H9 (cell line): ENCODE measurements at regions not wholly inside any gene's neighbourhood (a gene's known extent, or its start where the extent isn't known, plus 50 kb on each side); places are given as distances from the start of the nearest gene placed in this dataset.

Source experiments
- DNase-seq: peaks from one replicate; pipeline ENCODE4 v3.0.0-alpha.2; 2017
- H2AFZ ChIP-seq: one replicate; pipeline ENCODE4 v1.6.1; 2013; ENCODE audit warnings: mild to moderate bottlenecking, low read length, control low read depth, moderate library complexity
- H2AK5ac ChIP-seq: 2 replicates; pipeline ENCODE4 v1.6.1; 2013; ENCODE audit warnings: low read length, control low read depth, mixed read lengths; ENCODE audit not compliant: insufficient read length
- H2BK120ac ChIP-seq: one replicate; pipeline ENCODE4 v1.6.1; 2013; ENCODE audit warnings: low read depth, mild to moderate bottlenecking, low read length, control low read depth, inconsistent platforms; ENCODE audit not compliant: poor library complexity, severe bottlenecking
- H2BK12ac ChIP-seq: 2 replicates; pipeline ENCODE4 v1.6.1; 2013; ENCODE audit warnings: low read length, control low read depth, mixed read lengths, low read depth; ENCODE audit not compliant: insufficient read length
- H2BK15ac ChIP-seq: 2 replicates; pipeline ENCODE4 v1.6.1; 2013; ENCODE audit warnings: low read depth, low read length, control low read depth
- H2BK20ac ChIP-seq: one replicate; pipeline ENCODE4 v1.6.1; 2013; ENCODE audit warnings: low read depth, mild to moderate bottlenecking, low read length, control low read depth, inconsistent platforms; ENCODE audit not compliant: poor library complexity, severe bottlenecking
- H2BK5ac ChIP-seq: 2 replicates; pipeline ENCODE4 v1.6.1; 2013; ENCODE audit warnings: low read length, control low read depth, mixed read lengths; ENCODE audit not compliant: insufficient read length
- H3K14ac ChIP-seq: 2 replicates; pipeline ENCODE4 v1.6.1; 2013; ENCODE audit warnings: low read length, control low read depth; ENCODE audit not compliant: insufficient read depth
- H3K18ac ChIP-seq: 2 replicates; pipeline ENCODE4 v1.6.1; 2013; ENCODE audit warnings: low read depth, mild to moderate bottlenecking, mixed read lengths, low read length, control low read depth; ENCODE audit not compliant: insufficient read length
- H3K23ac ChIP-seq: 2 replicates; pipeline ENCODE4 v1.6.1; 2013; ENCODE audit warnings: low read length, control low read depth, mixed read lengths, low read depth; ENCODE audit not compliant: insufficient read length
- H3K23me2 ChIP-seq: 2 replicates; pipeline ENCODE4 v1.6.1; 2013; ENCODE audit warnings: low read depth, mild to moderate bottlenecking, mixed read lengths, low read length, control low read depth; ENCODE audit not compliant: insufficient read length, poor library complexity, severe bottlenecking
- H3K27ac ChIP-seq: 2 replicates; pipeline ENCODE4 v1.5.1; 2013; ENCODE audit warnings: low read length, control low read depth, mixed read lengths, low read depth; ENCODE audit not compliant: insufficient read length
- H3K27me3 ChIP-seq: 2 replicates; pipeline ENCODE4 v1.6.1; 2013; ENCODE audit warnings: low read length, control low read depth, inconsistent platforms; ENCODE audit not compliant: insufficient read depth
- H3K4ac ChIP-seq: 2 replicates; pipeline ENCODE4 v1.6.1; 2013; ENCODE audit warnings: low read depth, mild to moderate bottlenecking, control low read depth, inconsistent platforms, low read length, moderate library complexity
- H3K4me1 ChIP-seq: 2 replicates; pipeline ENCODE4 v1.6.1; 2013; ENCODE audit warnings: low read length, control low read depth, inconsistent platforms; ENCODE audit not compliant: insufficient read depth
- H3K4me2 ChIP-seq: 2 replicates; pipeline ENCODE4 v1.6.1; 2013; ENCODE audit warnings: low read length, control low read depth, mixed read lengths; ENCODE audit not compliant: insufficient read length, insufficient read depth
- H3K56ac ChIP-seq: 2 replicates; pipeline ENCODE4 v1.6.1; 2013; ENCODE audit warnings: low read depth, mild to moderate bottlenecking, mixed read lengths, low read length, control low read depth; ENCODE audit not compliant: insufficient read length
- H3K79me1 ChIP-seq: 2 replicates; pipeline ENCODE4 v1.6.1; 2013; ENCODE audit warnings: low read depth, mild to moderate bottlenecking, moderate library complexity, low read length, control low read depth, inconsistent platforms; ENCODE audit not compliant: insufficient read depth, poor library complexity, severe bottlenecking
- H3K79me2 ChIP-seq: 2 replicates; pipeline ENCODE4 v1.6.1; 2013; ENCODE audit warnings: low read length, control low read depth, inconsistent platforms; ENCODE audit not compliant: insufficient read depth
- H3K9ac ChIP-seq: 2 replicates; pipeline ENCODE4 v1.6.1; 2013; ENCODE audit warnings: low read length, control low read depth, mixed read lengths; ENCODE audit not compliant: insufficient read length; ENCODE audit errors: extremely low read depth
- H3K9me3 ChIP-seq: one replicate; pipeline ENCODE4 v1.6.1; 2013; ENCODE audit warnings: low read depth, low read length, inconsistent platforms; ENCODE audit not compliant: control insufficient read depth
- H3T11ph ChIP-seq: one replicate; pipeline ENCODE4 v1.6.1; 2013; ENCODE audit warnings: mild to moderate bottlenecking, low read length, control low read depth, inconsistent platforms
- H4K20me1 ChIP-seq: one replicate; pipeline ENCODE4 v1.6.1; 2013; ENCODE audit not compliant: control insufficient read depth, insufficient read length, insufficient read depth
- H4K5ac ChIP-seq: 2 replicates; pipeline ENCODE4 v1.6.1; 2013; ENCODE audit warnings: low read depth, mild to moderate bottlenecking, mixed read lengths, low read length, control low read depth; ENCODE audit not compliant: insufficient read length
- H4K8ac ChIP-seq: replicated peaks from 2 replicates; pipeline ENCODE4 v1.6.1; 2013; ENCODE audit warnings: low read length, control low read depth, mixed read lengths, low read depth; ENCODE audit not compliant: insufficient read length
- H4K91ac ChIP-seq: 2 replicates; pipeline ENCODE4 v1.6.1; 2013; ENCODE audit warnings: low read depth, mild to moderate bottlenecking, moderate library complexity, mixed read lengths, low read length, control low read depth; ENCODE audit not compliant: insufficient read length
- H3K27ac Mint-ChIP-seq, 3 experiments: 2 replicates in 2 of 3; 3 replicates in 1 of 3; pipeline ENCODE4 v1.8.0; 2020 to 2021; ENCODE audit warnings: mixed read lengths in 3 of 3, mild to moderate bottlenecking in 1 of 3, moderate library complexity in 1 of 3
- H3K27me3 Mint-ChIP-seq: 2 replicates; pipeline ENCODE4 v1.8.0; 2021; ENCODE audit warnings: low read depth, mild to moderate bottlenecking, moderate library complexity, mixed read lengths
- H3K36me3 Mint-ChIP-seq, 3 experiments: 2 replicates in 2 of 3; 3 replicates in 1 of 3; pipeline ENCODE4 v1.8.0; 2020 to 2021; ENCODE audit warnings: low read depth in 3 of 3, mixed read lengths in 3 of 3; ENCODE audit not compliant: insufficient read depth in 1 of 3
- H3K4me1 Mint-ChIP-seq, 2 experiments: 2 replicates each; pipeline ENCODE4 v1.8.0; 2020; ENCODE audit warnings: mixed read lengths in 2 of 2
- H3K4me3 Mint-ChIP-seq, 2 experiments: 2 replicates in 1 of 2; 3 replicates in 1 of 2; pipeline ENCODE4 v1.8.0; 2020 to 2021; ENCODE audit warnings: mild to moderate bottlenecking in 2 of 2, mixed read lengths in 2 of 2, moderate library complexity in 1 of 2
- H3K9me3 Mint-ChIP-seq, 2 experiments: 2 replicates in 1 of 2; 3 replicates in 1 of 2; pipeline ENCODE4 v1.8.0; 2020; ENCODE audit warnings: mild to moderate bottlenecking in 2 of 2, mixed read lengths in 2 of 2, moderate library complexity in 1 of 2
- WGBS: extraction: QIAGEN DNeasy Blood & Tissue Kit; methylation state at CpG from one replicate; pipeline ENCODE4 v1.1.7; 2013; ENCODE audit warnings: missing lambda C conversion rate, low lambda C conversion rate, mixed read lengths; ENCODE audit not compliant: insufficient read length; ENCODE audit errors: extremely low coverage; 5-methylcytosine and 5-hydroxymethylcytosine counted together
- TF ChIP-seq, protein P1 (sequence below): fragments of 200-600 bp; sonication (generic); conservative IDR thresholded peaks from 3 replicates; pipeline ENCODE4 v1.8.0; 2021; ENCODE audit warnings: antibody characterized with exemption, mild to moderate bottlenecking

DNA sequence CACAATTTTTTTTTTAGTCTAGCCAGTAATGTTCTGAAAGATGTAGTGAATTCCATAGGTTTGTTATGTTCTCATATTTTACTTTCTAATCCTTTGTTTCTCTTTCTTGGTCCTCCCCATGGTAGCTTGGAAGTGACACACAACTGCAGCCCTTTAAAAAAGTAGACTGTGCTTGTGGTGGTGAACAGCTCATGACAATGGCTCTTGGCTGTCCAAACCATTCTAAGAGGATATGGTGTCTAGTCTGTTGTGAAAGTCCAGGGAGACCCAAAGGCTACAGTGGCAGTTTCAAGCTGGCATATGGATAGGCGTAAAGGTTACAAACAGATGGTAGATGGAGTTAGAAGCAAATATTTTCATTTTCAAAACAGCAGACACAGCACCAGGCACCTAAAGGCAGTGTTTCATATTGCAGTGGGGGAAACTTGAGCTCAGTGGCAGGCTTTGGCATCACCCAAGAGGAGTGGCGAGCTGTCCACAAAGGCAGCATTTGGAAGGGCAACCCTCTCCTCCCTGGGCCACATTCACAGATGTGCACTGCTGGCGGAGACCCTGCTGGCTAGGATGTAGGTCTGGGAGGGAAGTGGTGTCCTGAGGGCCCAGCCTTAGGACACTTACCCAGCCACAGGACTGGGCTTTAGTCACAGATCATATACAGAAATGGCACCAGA, 102.1 kb downstream of the DYRK2 start:
- Histone ChIP-seq H2BK12ac (no peak overlapping the region), H2BK120ac (no peak overlapping the region), H3K27me3 (no peaks in the 10 kb centered on the region), H2AFZ (no peak overlapping the region), H2AK5ac (no peak overlapping the region), H3K9ac (no peak overlapping the region), H2BK20ac (no peak overlapping the region), H3K9me3 (no peaks in the 10 kb centered on the region), H4K91ac (no peak overlapping the region), H4K5ac (no peak overlapping the region), H3K23me2 (no peaks in the 10 kb centered on the region), H3K79me2 (no peaks in the 10 kb centered on the region), H3K56ac (no peak overlapping the region), H2BK15ac (no peak overlapping the region), H3K4ac (no peak overlapping the region), H3K14ac (no peak overlapping the region), H3K4me1 (no peaks in the 10 kb centered on the region), H3K4me2 (no peak overlapping the region), H3T11ph (no peak overlapping the region), H3K27ac (no peak overlapping the region), H2BK5ac (no peak overlapping the region), H3K18ac (no peak overlapping the region), H3K23ac (no peak overlapping the region), H4K20me1 (no peaks in the 10 kb centered on the region), H4K8ac (no peak overlapping the region), H3K79me1 (no peaks in the 10 kb centered on the region)
- TF ChIP-seq, protein P1, sequence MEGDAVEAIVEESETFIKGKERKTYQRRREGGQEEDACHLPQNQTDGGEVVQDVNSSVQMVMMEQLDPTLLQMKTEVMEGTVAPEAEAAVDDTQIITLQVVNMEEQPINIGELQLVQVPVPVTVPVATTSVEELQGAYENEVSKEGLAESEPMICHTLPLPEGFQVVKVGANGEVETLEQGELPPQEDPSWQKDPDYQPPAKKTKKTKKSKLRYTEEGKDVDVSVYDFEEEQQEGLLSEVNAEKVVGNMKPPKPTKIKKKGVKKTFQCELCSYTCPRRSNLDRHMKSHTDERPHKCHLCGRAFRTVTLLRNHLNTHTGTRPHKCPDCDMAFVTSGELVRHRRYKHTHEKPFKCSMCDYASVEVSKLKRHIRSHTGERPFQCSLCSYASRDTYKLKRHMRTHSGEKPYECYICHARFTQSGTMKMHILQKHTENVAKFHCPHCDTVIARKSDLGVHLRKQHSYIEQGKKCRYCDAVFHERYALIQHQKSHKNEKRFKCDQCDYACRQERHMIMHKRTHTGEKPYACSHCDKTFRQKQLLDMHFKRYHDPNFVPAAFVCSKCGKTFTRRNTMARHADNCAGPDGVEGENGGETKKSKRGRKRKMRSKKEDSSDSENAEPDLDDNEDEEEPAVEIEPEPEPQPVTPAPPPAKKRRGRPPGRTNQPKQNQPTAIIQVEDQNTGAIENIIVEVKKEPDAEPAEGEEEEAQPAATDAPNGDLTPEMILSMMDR = no peak
- no CpG with 5 or more reads among the region's 3 CpGs for WGBS
- Mint-ChIP-seq H3K27ac (no peak overlapping the region), H3K27me3 (no peaks in the 10 kb centered on the region), H3K4me1 (peaks cover 2 to 5% of the 10 kb centered on the region in 2 experiments), H3K4me3 (no peak overlapping the region), H3K9me3 (peaks cover 2 to 4% of the 10 kb centered on the region in 2 experiments; a peak in 4 of 5 replicates), H3K36me3 (no peaks in the 10 kb centered on the region)
- DNase-seq = no peak
